HG02970 (cell line): ENCODE measurements at regions not wholly inside any gene's neighbourhood (a gene's known extent, or its start where the extent isn't known, plus 50 kb on each side); places are given as distances from the start of the nearest gene placed in this dataset.
"Not testable (repeated sequence)": the region's sequence is repeated elsewhere in the genome, so short reads cannot be mapped to it uniquely, and the experiment has no call there.

Experiments
- ATAC-seq: cut with Tn5 transposase; IDR thresholded peaks from one replicate; pipeline ENCODE4 v1.9.1; 2021; ENCODE audit warnings: mild to moderate bottlenecking, moderate library complexity, moderate number of reproducible peaks; ENCODE audit not compliant: unreplicated experiment, low FRiP score

- ATAC-seq, result no peak
These were observed 114.4 kb upstream of the ZC3H12A start for GRCh38 chr1:37360011-37360410.

GRCh38 chr1:37362594-37363385, 111.6 kb upstream of the ZC3H12A start:
- ATAC-seq, result no peak

GRCh38 chr1:37363535-37363934, 110.8 kb upstream of the ZC3H12A start:
- ATAC-seq, result no peak

GRCh38 chr1:37368665-37369315, 105.6 kb upstream of the ZC3H12A start:
- ATAC-seq, result not testable (repeated sequence)

GRCh38 chr1:37372302-37372701, 102.1 kb upstream of the ZC3H12A start:
- ATAC-seq, result no peak

GRCh38 chr1:37372711-37373110, 101.7 kb upstream of the ZC3H12A start:
- ATAC-seq, result no peak

GRCh38 chr1:37373413-37373812, 101.0 kb upstream of the ZC3H12A start:
- no peak for ATAC-seq

- ATAC-seq, result not testable (repeated sequence)
These were observed 93.8 kb upstream of the ZC3H12A start for GRCh38 chr1:37380546-37380945.

GRCh38 chr1:37387854-37388253, 86.5 kb upstream of the ZC3H12A start:
- no peak for ATAC-seq

- ATAC-seq, result no peak
These were observed 85.1 kb upstream of the ZC3H12A start for GRCh38 chr1:37389327-37389726.

- ATAC-seq, result no peak
These were observed 83.0 kb upstream of the ZC3H12A start for GRCh38 chr1:37391211-37392011.

GRCh38 chr1:37392051-37392450, 82.3 kb upstream of the ZC3H12A start:
- no peak for ATAC-seq

GRCh38 chr1:37393173-37394120, 80.9 kb upstream of the ZC3H12A start:
- no peak for ATAC-seq

- ATAC-seq, result no peak
These were observed 79.6 kb upstream of the ZC3H12A start for GRCh38 chr1:37394574-37395464.

- ATAC-seq, result no peak
These were observed 76.3 kb upstream of the ZC3H12A start for GRCh38 chr1:37398096-37398495.

- ATAC-seq, result no peak
These were observed 75.2 kb upstream of the ZC3H12A start for GRCh38 chr1:37399205-37399604.

- ATAC-seq, result no peak
These were observed 74.4 kb upstream of the ZC3H12A start for GRCh38 chr1:37399830-37400464.

- ATAC-seq, result no peak
These were observed 73.7 kb upstream of the ZC3H12A start for GRCh38 chr1:37400466-37401225.
